ENCODE measurements at regions not wholly inside any gene's neighbourhood (a gene's known extent, or its start where the extent isn't known, plus 50 kb on each side); places are given as distances from the start of the nearest gene placed in this dataset.
"Not testable (repeated sequence)": the region's sequence is repeated elsewhere in the genome, so short reads cannot be mapped to it uniquely, and the experiment has no call there.

- Histone ChIP-seq H3K4me3 (ENCODE audit: insufficient read depth, low read length, poor library complexity, severe bottlenecking) (no peak overlapping the region), H3K27me3 (ENCODE audit: low read length) (no peaks in the 10 kb centered on the region), H3K9me3 (ENCODE audit: insufficient read depth, low read length) (no peaks in the 10 kb centered on the region), H2AFZ (ENCODE audit: low read depth, low read length, severe bottlenecking) (no peak overlapping the region), H3K79me2 (ENCODE audit: insufficient read depth, low read length) (no peaks in the 10 kb centered on the region), H3K9me2 (replicated peaks; ENCODE audit: insufficient read depth, low read length) (no peaks in the 10 kb centered on the region), H3F3A (ENCODE audit: insufficient read depth) (no peaks in the 10 kb centered on the region), H4K20me1 (ENCODE audit: low read depth, low read length) (no peaks in the 10 kb centered on the region), H3K4me2 (ENCODE audit: low read depth, low read length, poor library complexity, severe bottlenecking) (no peak overlapping the region), H3K9ac (ENCODE audit: low read length) (no peak overlapping the region), H3K36me3 (ENCODE audit: low read length) (no peaks in the 10 kb centered on the region), H3K27ac (ENCODE audit: low read depth, low read length) (no peak overlapping the region)
- TF ChIP-seq CTCF (IDR thresholded peaks at IDR 0.05; ENCODE audit: insufficient read depth, low read length, poor library complexity, severe bottlenecking) (no peak), EZH2phosphoT487 (conservative IDR thresholded peaks at IDR 0.05; ENCODE audit: low read length) (no peak)
Measured at GRCh38 chr12:67892259-67893021, 96.8 kb upstream of the IFNG-AS1 start.

GRCh38 chr12:67893022-67893580 lies 96.1 kb upstream of the IFNG-AS1 start:
- TF ChIP-seq EZH2phosphoT487 (conservative IDR thresholded peaks at IDR 0.05; ENCODE audit: low read length) (no peak), CTCF (IDR thresholded peaks at IDR 0.05; ENCODE audit: insufficient read depth, low read length, poor library complexity, severe bottlenecking) (no peak)
- Histone ChIP-seq H3K36me3 (ENCODE audit: low read length) (no peaks in the 10 kb centered on the region), H2AFZ (ENCODE audit: low read depth, low read length, severe bottlenecking) (no peak overlapping the region), H3K9ac (ENCODE audit: low read length) (no peak overlapping the region), H3K27me3 (ENCODE audit: low read length) (no peaks in the 10 kb centered on the region), H3K79me2 (ENCODE audit: insufficient read depth, low read length) (no peaks in the 10 kb centered on the region), H3F3A (ENCODE audit: insufficient read depth) (no peaks in the 10 kb centered on the region), H3K4me2 (ENCODE audit: low read depth, low read length, poor library complexity, severe bottlenecking) (no peak overlapping the region), H4K20me1 (ENCODE audit: low read depth, low read length) (no peaks in the 10 kb centered on the region), H3K9me2 (replicated peaks; ENCODE audit: insufficient read depth, low read length) (no peaks in the 10 kb centered on the region), H3K27ac (ENCODE audit: low read depth, low read length) (no peak overlapping the region), H3K9me3 (ENCODE audit: insufficient read depth, low read length) (no peaks in the 10 kb centered on the region), H3K4me3 (ENCODE audit: insufficient read depth, low read length, poor library complexity, severe bottlenecking) (no peak overlapping the region)

DNA sequence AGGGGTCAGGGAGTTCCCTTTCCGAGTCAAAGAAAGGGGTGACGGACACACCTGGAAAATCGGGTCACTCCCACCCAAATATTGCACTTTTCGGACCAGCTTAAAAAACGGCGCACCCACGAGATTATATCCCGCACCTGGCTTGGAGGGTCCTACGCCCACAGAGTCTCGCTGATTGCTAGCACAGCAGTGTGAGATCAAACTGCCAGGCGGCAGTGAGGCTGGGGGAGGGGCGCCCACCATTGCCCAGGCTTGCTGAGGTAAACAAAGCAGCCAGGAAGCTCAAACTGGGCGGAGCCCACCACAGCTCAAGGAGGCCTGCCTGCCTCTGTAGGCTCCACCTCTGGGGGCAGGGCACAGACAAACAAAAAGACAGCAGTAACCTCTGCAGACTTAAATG lies 88.8 kb upstream of the IFNG-AS1 start:
- H3F3A ChIP-seq (ENCODE audit: insufficient read depth); H2AFZ ChIP-seq (ENCODE audit: low read depth, low read length, severe bottlenecking); H3K27ac ChIP-seq (ENCODE audit: low read depth, low read length); H3K9ac ChIP-seq (ENCODE audit: low read length); H3K36me3 ChIP-seq (ENCODE audit: low read length); H3K9me3 ChIP-seq (ENCODE audit: insufficient read depth, low read length); H3K9me2 ChIP-seq (replicated peaks; ENCODE audit: insufficient read depth, low read length); H4K20me1 ChIP-seq (ENCODE audit: low read depth, low read length); H3K4me3 ChIP-seq (ENCODE audit: insufficient read depth, low read length, poor library complexity, severe bottlenecking); H3K4me2 ChIP-seq (ENCODE audit: low read depth, low read length, poor library complexity, severe bottlenecking); H3K27me3 ChIP-seq (ENCODE audit: low read length); H3K79me2 ChIP-seq (ENCODE audit: insufficient read depth, low read length): not testable (repeated sequence)

GRCh38 chr12:67909091-67909531 lies 80.1 kb upstream of the IFNG-AS1 start:
- Histone ChIP-seq H4K20me1 (ENCODE audit: low read depth, low read length) (no peaks in the 10 kb centered on the region), H3K4me3 (ENCODE audit: insufficient read depth, low read length, poor library complexity, severe bottlenecking) (no peak overlapping the region), H3K9ac (ENCODE audit: low read length) (no peak overlapping the region), H3K79me2 (ENCODE audit: insufficient read depth, low read length) (no peaks in the 10 kb centered on the region), H3K27me3 (ENCODE audit: low read length) (no peaks in the 10 kb centered on the region), H3F3A (ENCODE audit: insufficient read depth) (no peaks in the 10 kb centered on the region), H3K4me2 (ENCODE audit: low read depth, low read length, poor library complexity, severe bottlenecking) (no peak overlapping the region), H3K9me3 (ENCODE audit: insufficient read depth, low read length) (no peaks in the 10 kb centered on the region), H3K36me3 (ENCODE audit: low read length) (no peaks in the 10 kb centered on the region), H3K27ac (ENCODE audit: low read depth, low read length) (no peak overlapping the region), H3K9me2 (replicated peaks; ENCODE audit: insufficient read depth, low read length) (no peaks in the 10 kb centered on the region), H2AFZ (ENCODE audit: low read depth, low read length, severe bottlenecking) (no peak overlapping the region)
- TF ChIP-seq EZH2phosphoT487 (conservative IDR thresholded peaks at IDR 0.05; ENCODE audit: low read length) (no peak), CTCF (IDR thresholded peaks at IDR 0.05; ENCODE audit: insufficient read depth, low read length, poor library complexity, severe bottlenecking) (no peak)

Measured in SU-DHL-6 (cell line).